GM19455 (cell line): ENCODE measurements at regions not wholly inside any gene's neighbourhood (a gene's known extent, or its start where the extent isn't known, plus 50 kb on each side); places are given as distances from the start of the nearest gene placed in this dataset.
"Not testable (repeated sequence)": the region's sequence is repeated elsewhere in the genome, so short reads cannot be mapped to it uniquely, and the experiment has no call there.

Experiments used
- ATAC-seq: cut with Tn5 transposase; IDR thresholded peaks from one replicate; pipeline ENCODE4 v1.9.1; 2021; ENCODE audit not compliant: unreplicated experiment

DNA sequence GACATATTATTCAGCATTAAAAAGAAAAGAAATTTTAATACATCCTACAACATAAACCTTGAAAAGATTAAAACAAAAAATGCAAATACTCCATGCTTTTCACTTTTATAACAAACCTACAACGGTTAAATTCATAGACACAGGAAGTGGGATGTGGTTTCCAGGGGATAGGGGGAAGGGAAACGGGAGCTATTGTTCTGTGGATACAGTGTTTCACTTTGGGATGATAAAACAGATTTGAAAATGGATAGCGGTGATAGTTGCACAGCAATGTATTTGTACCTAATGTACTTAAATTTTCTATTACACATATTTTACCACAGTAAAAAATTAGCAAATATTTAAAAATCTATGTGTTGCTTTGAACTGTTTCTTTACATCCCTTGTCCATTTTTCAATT lies 368.0 kb downstream of the CDY2B start:
- ATAC-seq, result not testable (repeated sequence)

- not testable (repeated sequence) for ATAC-seq
Measured at GRCh38 chrY:17511476-17511875, 368.5 kb downstream of the CDY2B start.

- ATAC-seq, result not testable (repeated sequence)
Measured at GRCh38 chrY:17505834-17506233, 374.2 kb downstream of the CDY2B start.

GRCh38 chrY:17484763-17485162 lies 395.3 kb downstream of the CDY2B start:
- not testable (repeated sequence) for ATAC-seq

DNA sequence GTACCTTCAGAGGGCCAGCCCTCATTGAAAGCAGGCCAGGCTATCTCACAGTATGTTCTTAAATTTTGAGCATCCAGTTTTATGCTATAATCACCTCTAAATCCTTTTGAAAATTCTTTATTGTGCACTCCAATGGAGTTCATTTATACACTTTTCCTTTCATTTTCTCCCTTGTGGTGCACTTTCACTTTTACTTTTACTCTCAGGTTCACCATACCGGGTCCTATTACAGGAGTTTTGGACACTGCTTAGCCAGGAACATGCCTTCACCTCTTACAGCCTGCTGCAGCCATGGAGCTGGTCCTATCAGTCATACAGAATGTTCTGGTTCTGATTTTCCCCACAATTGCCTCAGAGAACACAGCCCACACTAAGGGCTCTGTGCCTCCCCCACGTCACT lies 395.9 kb downstream of the CDY2B start:
- ATAC-seq, result peak; percentile 70

GRCh38 chrY:17481389-17482022 lies 398.5 kb downstream of the CDY2B start:
- ATAC-seq, result not testable (repeated sequence)

- ATAC-seq, result not testable (repeated sequence)
Measured at GRCh38 chrY:17472068-17472467, 408.0 kb downstream of the CDY2B start.

GRCh38 chrY:17459753-17460152 lies 420.3 kb downstream of the CDY2B start:
- ATAC-seq, result peak; percentile 92

DNA sequence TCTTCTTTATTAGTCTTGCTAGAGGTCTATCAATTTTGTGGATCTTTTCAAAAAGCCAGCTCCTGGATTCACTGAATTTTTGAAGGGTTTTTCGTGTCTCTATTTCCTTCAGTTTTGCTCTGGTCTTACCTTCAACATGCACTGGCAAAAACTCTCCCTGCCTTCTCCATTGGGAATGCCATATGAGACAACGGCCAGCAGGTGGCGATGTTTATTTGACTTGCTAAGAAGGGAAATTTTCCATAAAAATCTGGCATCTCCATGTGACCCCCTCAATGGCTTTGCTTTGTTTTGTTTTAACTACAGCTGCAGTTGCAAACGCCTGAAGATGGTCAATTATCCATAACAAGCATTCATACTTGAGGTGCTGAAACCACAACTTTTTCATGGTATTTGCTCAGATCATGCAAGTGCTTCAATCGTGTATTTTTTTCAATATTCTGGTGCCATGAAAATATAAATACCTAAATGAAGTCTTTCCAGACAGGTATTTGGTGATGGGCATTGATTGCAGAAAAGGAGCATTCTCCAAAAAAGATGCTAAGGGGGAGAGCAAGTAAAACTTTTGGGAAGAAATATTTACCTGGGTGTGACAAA lies 449.4 kb downstream of the CDY2B start:
- ATAC-seq, result no peak

DNA sequence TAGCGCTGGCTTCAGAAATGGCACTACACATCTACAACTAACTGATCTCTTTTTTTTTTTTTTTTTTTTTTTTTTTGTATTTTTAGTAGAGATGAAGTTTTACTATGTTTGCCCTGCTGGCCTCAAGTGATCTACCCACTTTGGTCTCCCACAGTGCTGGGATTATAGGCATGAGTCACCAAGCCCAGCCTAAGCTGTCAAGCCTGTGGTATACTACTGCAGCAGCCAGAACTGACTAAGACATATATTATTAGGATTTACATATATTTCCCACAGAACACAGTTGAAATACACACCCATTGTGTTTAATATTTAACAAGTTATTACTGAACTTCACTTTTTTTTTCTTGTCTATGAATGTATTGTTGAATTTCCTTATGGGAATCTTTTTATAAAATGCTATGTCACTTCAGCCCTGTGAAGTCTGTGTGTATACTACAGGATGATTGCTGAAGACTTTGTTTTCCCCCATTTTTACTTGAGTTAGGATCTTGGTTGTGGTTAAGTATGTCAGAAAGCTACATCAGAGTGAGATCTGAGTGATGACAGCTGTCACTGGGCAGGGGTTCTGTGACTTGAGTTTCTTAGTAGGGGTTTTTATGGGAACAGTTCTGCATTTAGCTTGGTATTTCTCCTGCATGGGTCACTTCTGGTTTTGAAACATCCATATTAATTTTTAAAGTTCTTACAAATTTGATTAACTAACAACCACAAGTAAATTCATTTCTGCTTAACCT lies 481.5 kb downstream of the CDY2B start:
- ATAC-seq, result no peak

DNA sequence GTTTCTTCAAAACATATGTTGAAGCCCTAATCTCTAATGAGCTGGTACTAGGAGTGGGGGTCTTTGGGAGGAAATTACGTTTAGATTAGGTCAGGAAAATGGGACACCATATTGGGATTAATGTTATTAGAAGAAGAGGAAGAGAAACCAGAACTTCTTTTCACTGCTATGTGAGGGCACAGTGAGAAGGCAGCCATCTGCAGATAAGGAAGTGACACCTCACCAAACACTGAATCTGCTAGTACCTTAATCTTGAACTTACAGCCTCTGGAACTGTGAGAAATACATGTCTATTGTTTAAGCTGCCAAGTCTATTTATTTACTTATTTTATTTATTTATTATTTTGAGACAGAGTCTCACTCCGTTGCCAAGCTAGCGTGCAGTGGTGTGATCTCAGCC lies 482.4 kb downstream of the CDY2B start:
- ATAC-seq, result no peak

DNA sequence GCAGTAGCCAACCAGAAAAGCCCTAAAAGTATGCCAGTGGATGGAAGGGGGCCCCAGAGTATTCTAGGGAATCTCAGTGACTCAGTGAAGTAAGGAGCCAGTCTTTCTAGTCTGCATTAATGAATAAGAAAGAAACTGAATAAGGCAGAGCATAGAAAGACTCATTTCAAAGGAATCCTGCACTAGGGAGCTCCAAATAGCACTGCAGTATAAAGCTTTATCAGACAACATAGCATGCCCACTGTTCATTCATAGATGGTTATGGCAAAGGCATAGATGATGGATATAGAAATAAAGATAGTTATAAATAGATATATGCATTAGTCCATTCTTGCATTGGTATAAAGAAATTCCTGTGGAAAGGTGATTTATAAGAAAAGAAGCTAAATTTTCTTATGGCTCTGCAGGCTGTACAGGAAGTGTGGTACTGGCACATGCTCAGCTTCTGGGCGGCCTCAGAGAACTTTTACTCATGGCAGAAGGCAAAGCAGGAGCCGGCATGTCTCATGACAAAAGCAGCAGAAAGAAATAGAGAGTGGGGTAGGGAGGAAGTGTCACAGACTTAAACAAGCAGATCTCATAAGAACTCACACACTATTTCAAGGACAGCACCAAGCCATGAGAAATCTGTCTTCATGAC lies 498.5 kb downstream of the CDY2B start:
- ATAC-seq, result no peak

DNA sequence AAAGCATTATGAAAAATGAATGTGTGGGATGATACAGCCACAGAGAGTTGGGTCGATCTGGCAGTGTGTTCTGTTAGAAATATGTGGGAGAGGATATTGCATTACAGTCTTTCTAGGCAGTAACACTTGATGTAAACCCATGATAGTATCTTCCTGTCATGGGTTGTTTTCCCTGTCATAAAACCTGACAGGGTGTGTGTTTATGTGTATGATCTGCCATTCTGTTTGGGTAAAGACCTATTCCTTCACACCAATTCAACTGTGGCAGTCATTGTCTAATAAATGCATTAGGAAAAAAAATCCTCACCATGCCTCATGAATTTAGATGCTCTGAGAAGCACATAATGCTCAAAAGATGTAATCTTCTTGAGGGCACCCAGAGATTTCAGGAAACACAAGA lies 501.7 kb downstream of the CDY2B start:
- ATAC-seq, result no peak

DNA sequence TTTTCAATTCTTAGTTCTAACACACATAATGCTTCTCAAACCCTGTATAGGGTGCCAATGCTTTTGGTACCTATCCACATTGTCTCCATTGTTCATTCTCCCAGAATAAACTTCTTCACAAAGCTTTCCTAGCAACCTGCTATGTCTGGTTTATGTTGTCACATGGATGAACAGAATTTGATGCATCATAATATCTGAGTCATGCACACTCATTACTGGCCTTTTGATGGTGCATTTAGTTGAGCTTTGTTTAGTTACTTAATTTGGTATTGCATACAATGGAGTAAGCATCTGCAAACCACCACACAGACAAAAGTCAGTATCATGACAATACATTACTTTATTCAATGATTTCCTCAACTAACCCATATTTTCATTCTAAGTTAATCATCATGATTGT lies 511.6 kb downstream of the CDY2B start:
- ATAC-seq, result no peak

DNA sequence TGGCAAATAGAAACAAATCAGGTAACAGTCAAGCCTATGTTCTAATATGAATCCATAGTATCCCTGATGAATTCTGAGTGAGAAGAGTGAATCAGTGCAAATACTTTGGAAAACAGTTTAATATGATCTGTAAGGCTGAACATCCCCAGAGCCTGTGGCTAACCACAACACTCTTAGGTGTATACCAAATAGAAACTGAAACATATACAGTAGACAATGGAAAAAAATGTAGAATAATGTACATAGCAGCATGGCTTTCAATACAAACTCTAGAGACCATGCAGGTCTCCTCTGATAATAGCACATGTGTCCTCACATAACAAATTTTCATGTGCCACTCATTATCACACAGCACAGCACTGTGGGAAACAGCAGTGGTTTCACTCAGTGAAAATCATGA lies 513.6 kb downstream of the CDY2B start:
- no peak for ATAC-seq

DNA sequence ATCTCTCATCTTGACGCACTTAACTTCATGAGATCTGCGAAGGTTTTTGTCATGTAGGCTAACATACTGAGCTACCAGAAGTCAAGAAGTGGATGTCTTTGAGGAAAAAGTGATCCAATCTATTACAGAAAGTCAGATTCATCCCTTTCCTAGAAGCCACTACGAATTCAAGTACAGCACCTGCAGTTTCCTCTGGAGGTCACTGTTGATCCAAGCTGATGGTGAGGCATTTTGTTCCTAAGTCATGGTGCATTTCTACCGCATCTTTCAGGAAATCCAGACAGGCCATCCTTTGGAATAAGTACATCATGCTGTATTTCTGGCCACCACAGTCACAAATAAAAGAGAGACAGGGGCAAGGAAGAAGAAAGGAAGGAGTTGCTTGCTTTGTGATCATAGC lies 541.0 kb downstream of the CDY2B start:
- no peak for ATAC-seq

DNA sequence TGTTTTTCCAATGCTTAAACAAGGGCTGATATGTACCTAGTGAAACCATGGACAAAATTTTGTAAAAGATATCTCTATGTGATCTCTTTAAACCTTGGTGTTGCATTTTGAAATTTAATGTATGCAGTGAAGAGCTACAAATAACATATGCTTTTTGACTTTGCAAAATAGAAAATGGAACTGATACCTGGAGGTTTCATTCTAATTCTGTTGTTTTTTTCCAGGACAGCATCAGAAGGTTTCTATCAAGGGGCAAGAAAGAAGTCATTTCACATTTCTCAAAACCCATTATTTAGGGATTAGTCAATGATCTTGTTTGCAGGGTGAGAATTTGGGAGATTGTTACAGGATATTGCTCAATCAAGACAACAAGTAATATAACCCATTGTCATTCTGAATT lies 549.3 kb downstream of the CDY2B start:
- no peak for ATAC-seq

DNA sequence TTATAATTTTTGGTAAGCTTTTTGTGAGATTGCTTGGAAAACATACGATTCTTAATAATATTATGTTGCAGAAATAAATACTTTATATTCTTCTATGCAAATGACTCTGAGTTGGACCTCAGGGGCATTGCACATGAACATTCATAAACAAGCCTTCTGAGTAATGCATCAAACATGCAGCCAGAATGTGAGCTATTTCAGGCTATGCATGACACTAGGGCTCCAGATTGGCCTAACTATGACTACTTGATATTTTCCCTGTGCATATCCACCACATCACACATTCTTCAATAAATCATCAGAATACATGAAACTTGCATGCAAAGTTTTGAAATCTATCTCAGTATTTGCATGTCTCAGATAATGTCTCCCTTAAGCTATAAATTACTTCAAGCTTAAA lies 560.1 kb downstream of the CDY2B start:
- no peak for ATAC-seq

DNA sequence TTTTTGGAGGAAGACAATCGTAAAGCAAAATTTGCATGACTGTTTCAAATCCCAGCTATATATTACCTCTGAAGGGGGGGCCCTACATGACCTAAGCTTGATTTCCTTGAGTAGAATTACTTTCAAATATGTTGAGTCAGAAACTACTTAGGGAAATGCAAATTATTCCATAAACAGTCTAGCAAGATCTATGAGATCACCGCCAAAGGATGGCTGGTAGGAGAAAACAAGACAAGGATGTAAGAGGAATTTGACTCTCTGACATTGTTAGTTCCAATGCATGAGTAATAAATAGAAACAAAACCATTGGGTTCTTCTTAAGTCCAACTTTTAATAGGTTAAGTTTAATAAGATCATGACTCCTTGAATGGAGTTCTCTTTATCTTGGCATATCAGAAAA lies 561.4 kb downstream of the CDY2B start:
- no peak for ATAC-seq

DNA sequence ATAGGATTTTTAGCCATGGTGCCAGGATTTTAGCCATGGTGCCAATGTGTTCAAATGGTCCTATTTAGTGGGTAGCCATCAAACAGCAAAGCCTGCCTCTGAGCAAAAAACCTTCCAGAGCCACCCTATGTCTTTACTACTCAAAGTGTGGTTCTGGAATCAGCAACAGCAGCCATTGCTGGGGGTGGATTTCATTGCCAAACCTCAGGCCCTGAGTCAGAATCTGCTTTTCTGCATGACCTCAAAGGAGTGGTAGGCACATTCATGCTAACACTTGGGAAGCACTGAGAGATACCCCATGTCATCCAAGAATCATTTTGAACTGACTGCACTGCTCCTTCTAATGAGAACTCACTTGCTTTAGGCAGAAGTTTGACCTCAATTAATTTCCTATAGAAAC lies 603.0 kb downstream of the CDY2B start:
- no peak for ATAC-seq

- ATAC-seq, result no peak
Measured at GRCh38 chrY:17259497-17259896, 620.5 kb downstream of the CDY2B start.

- ATAC-seq, result no peak
Measured at GRCh38 chrY:17238406-17238805, 641.6 kb downstream of the CDY2B start.
